GM23338 (cell line): ENCODE measurements at regions not wholly inside any gene's neighbourhood (a gene's known extent, or its start where the extent isn't known, plus 50 kb on each side); places are given as distances from the start of the nearest gene placed in this dataset.
"Not testable (repeated sequence)": the region's sequence is repeated elsewhere in the genome, so short reads cannot be mapped to it uniquely, and the experiment has no call there.

Experiments
- ATAC-seq: fragments of 200-7000 bp; cut with Tn5 transposase; 3 replicates; pipeline ENCODE4 v1.9.1; 2020
- DNase-seq: peaks from one replicate; pipeline ENCODE4 v3.0.0-alpha.2; 2015; ENCODE audit warnings: low spot score
- H2AFZ ChIP-seq: fragments of 200-600 bp; sonication (generic); 2 replicates; pipeline ENCODE4 v1.8.0; 2016; ENCODE audit warnings: antibody characterized with exemption, mild to moderate bottlenecking, moderate library complexity
- H3F3A ChIP-seq: fragments of 200-600 bp; sonication (generic); replicated peaks from 2 replicates; pipeline ENCODE4 v1.8.0; 2017; ENCODE audit warnings: antibody characterized with exemption, mixed run types, low read depth
- H3K27ac ChIP-seq: fragments of 200-600 bp; sonication (generic); 2 replicates; pipeline ENCODE4 v1.6.1; 2016; ENCODE audit warnings: low read depth
- H3K27me3 ChIP-seq: fragments of 200-600 bp; sonication (generic); 2 replicates; pipeline ENCODE4 v1.8.0; 2016; ENCODE audit warnings: mild to moderate bottlenecking, mixed run types, moderate library complexity; ENCODE audit not compliant: insufficient read depth
- H3K36me3 ChIP-seq: fragments of 200-600 bp; sonication (generic); 2 replicates; pipeline ENCODE4 v1.8.0; 2016; ENCODE audit warnings: mild to moderate bottlenecking; ENCODE audit not compliant: insufficient read depth
- H3K4me1 ChIP-seq: fragments of 200-600 bp; sonication (generic); 2 replicates; pipeline ENCODE4 v1.8.0; 2016; ENCODE audit warnings: mild to moderate bottlenecking, moderate library complexity; ENCODE audit not compliant: insufficient read depth
- H3K4me2 ChIP-seq: fragments of 200-600 bp; sonication (generic); 2 replicates; pipeline ENCODE4 v1.7.1; 2017; ENCODE audit warnings: mixed run types
- H3K4me3 ChIP-seq: fragments of 200-600 bp; sonication (generic); 2 replicates; pipeline ENCODE4 v1.6.1; 2016; ENCODE audit warnings: mixed run types
- H3K79me2 ChIP-seq: fragments of 200-600 bp; sonication (generic); replicated peaks from 2 replicates; pipeline ENCODE4 v1.8.0; 2017; ENCODE audit warnings: mild to moderate bottlenecking; ENCODE audit not compliant: insufficient read depth
- H3K9me2 ChIP-seq: fragments of 200-600 bp; sonication (generic); 2 replicates; pipeline ENCODE4 v1.8.0; 2017; ENCODE audit not compliant: insufficient read depth
- H4K20me1 ChIP-seq: fragments of 200-600 bp; sonication (generic); replicated peaks from 2 replicates; pipeline ENCODE4 v1.8.0; 2017; ENCODE audit warnings: mild to moderate bottlenecking; ENCODE audit not compliant: insufficient read depth
- H3K27ac Mint-ChIP-seq: 2 replicates; pipeline ENCODE4 v1.8.0; 2020; ENCODE audit warnings: inconsistent platforms, mild to moderate bottlenecking, moderate library complexity, mixed read lengths
- H3K27me3 Mint-ChIP-seq: 3 replicates; pipeline ENCODE4 v1.8.0; 2022; ENCODE audit warnings: low read depth, mild to moderate bottlenecking, moderate library complexity, mixed read lengths, inconsistent platforms; ENCODE audit not compliant: insufficient read depth, poor library complexity
- H3K36me3 Mint-ChIP-seq: 3 replicates; pipeline ENCODE4 v1.8.0; 2021; ENCODE audit warnings: low read depth, mild to moderate bottlenecking, inconsistent platforms, moderate library complexity, mixed read lengths
- H3K4me1 Mint-ChIP-seq: 3 replicates; pipeline ENCODE4 v1.8.0; 2020; ENCODE audit warnings: mild to moderate bottlenecking, inconsistent platforms, mixed read lengths
- H3K4me3 Mint-ChIP-seq: 3 replicates; pipeline ENCODE4 v1.8.0; 2021; ENCODE audit warnings: moderate library complexity, mild to moderate bottlenecking, inconsistent platforms, mixed read lengths
- H3K9me3 Mint-ChIP-seq: 3 replicates; pipeline ENCODE4 v1.8.0; 2020; ENCODE audit warnings: moderate library complexity, mild to moderate bottlenecking, inconsistent platforms, mixed read lengths
- CTCF ChIP-seq, 2 experiments: fragments of 200-600 bp in 1 of 2; sonication (generic) in 1 of 2; conservative IDR thresholded peaks; 2 replicates each; pipeline versions ENCODE4 v1.5.1 to v1.6.1; 2016 to 2017; ENCODE audit warnings: antibody characterized with exemption in 2 of 2, low read depth in 2 of 2, mild to moderate bottlenecking in 2 of 2, moderate library complexity in 1 of 2
- ETS1 ChIP-seq: IDR thresholded peaks from 2 replicates; pipeline ENCODE4 v1.6.1; 2016; ENCODE audit warnings: antibody characterized with exemption
- EZH2 ChIP-seq: fragments of 200-600 bp; sonication (generic); IDR thresholded peaks from one replicate; pipeline ENCODE4 v1.8.0; 2017; ENCODE audit warnings: antibody characterized with exemption, mild to moderate bottlenecking, low read depth; ENCODE audit not compliant: unreplicated experiment
- EZH2phosphoT487 ChIP-seq: fragments of 200-600 bp; sonication (generic); IDR thresholded peaks from one replicate; pipeline ENCODE4 v1.8.1; 2018; ENCODE audit warnings: antibody characterized with exemption; ENCODE audit not compliant: unreplicated experiment
- POLR2AphosphoS5 ChIP-seq: IDR thresholded peaks from 2 replicates; pipeline ENCODE4 v1.6.1; 2016; ENCODE audit warnings: antibody characterized with exemption, low read depth
- REST ChIP-seq: IDR thresholded peaks from one replicate; pipeline ENCODE4 v1.6.1; 2018; ENCODE audit warnings: antibody characterized with exemption; ENCODE audit not compliant: unreplicated experiment
- ZNF114 ChIP-seq: fragments of 250-450 bp; sonication (Bioruptor Pico); IDR thresholded peaks from 2 replicates; pipeline ENCODE4 v1.5.0; 2020; ENCODE audit warnings: mild to moderate bottlenecking, moderate library complexity
- ZNF331 ChIP-seq: fragments of 250-450 bp; sonication (Bioruptor Pico); IDR thresholded peaks from 2 replicates; pipeline ENCODE4 v1.5.0; 2020; ENCODE audit warnings: low read depth, mild to moderate bottlenecking, moderate library complexity

GRCh38 chr4:111076299-111076698 lies 453.4 kb upstream of the PITX2 start:
- H4K20me1 ChIP-seq, H3K27ac ChIP-seq, H3K9me2 ChIP-seq, H2AFZ ChIP-seq, DNase-seq, H3K27me3 Mint-ChIP-seq, H3K4me3 Mint-ChIP-seq, H3K4me3 ChIP-seq, H3K36me3 Mint-ChIP-seq, H3K27ac Mint-ChIP-seq, H3K4me1 ChIP-seq, H3K4me1 Mint-ChIP-seq, H3K27me3 ChIP-seq, H3K4me2 ChIP-seq, H3K79me2 ChIP-seq, H3K36me3 ChIP-seq, ATAC-seq, H3F3A ChIP-seq, H3K9me3 Mint-ChIP-seq: not testable (repeated sequence)

- H3K9me3 Mint-ChIP-seq, result no peaks in the 10 kb centered on the region; the same call in 2 of the 3 replicates
- peak overlapping the region; percentile 18 for H2AFZ ChIP-seq
- DNase-seq (no peak), ATAC-seq (no peak)
- no peaks in the 10 kb centered on the region for H3K4me1 Mint-ChIP-seq
- H3K27me3 ChIP-seq, result no peaks in the 10 kb centered on the region
- no peaks in the 10 kb centered on the region for H3K79me2 ChIP-seq
- no peaks in the 10 kb centered on the region for H4K20me1 ChIP-seq
- H3K4me3 ChIP-seq, result no peak overlapping the region
- H3K4me1 ChIP-seq, result no peaks in the 10 kb centered on the region
- no peak overlapping the region for H3K27ac Mint-ChIP-seq
- no peak overlapping the region for H3K4me2 ChIP-seq
- TF ChIP-seq ZNF331 (no peak), CTCF (conservative IDR thresholded peaks at IDR 0.05; ENCODE audit: low read depth in 2 of 2) (no peak), POLR2AphosphoS5 (no peak), REST (no peak), EZH2 (no peak), EZH2phosphoT487 (no peak), ETS1 (no peak), ZNF114 (CRISPR knock-in tag) (no peak)
- H3K4me3 Mint-ChIP-seq, result no peak overlapping the region
- H3K27ac ChIP-seq, result no peak overlapping the region
- no peaks in the 10 kb centered on the region for H3K36me3 ChIP-seq
- no peaks in the 10 kb centered on the region for H3K36me3 Mint-ChIP-seq
- no peaks in the 10 kb centered on the region for H3F3A ChIP-seq
- H3K27me3 Mint-ChIP-seq, result peaks cover 2% of the 10 kb centered on the region
- no peaks in the 10 kb centered on the region for H3K9me2 ChIP-seq
Observed at GRCh38 chr4:111108153-111108552, 485.3 kb upstream of the PITX2 start.
